GM12878 (cell line): ENCODE measurements at regions not wholly inside any gene's neighbourhood (a gene's known extent, or its start where the extent isn't known, plus 50 kb on each side); places are given as distances from the start of the nearest gene placed in this dataset.

Source experiments
- ATAC-seq: fragments of 200-7000 bp; cut with Tn5 transposase; 3 replicates; pipeline ENCODE4 v1.9.1; 2020; ENCODE audit warnings: mild to moderate bottlenecking, moderate library complexity
- BruUV-seq: library from RNA; stranded (reverse); fragments of 400-500 nt; replicated peaks from 2 replicates; lab custom pipeline; 2021; lab: Mats Ljungman, UMichigan
- CTCF ChIA-PET: fragments of 300-600 bp; sonication (Branson Sonifier 250); formaldehyde crosslinking; extraction: SDS; loops from one replicate; lab custom pipeline; 2021; ENCODE audit warnings: inconsistent platforms; lab: Yijun Ruan, JAX
- POLR2A ChIA-PET: fragments of 350-600 bp; formaldehyde crosslinking; extraction: SDS; loops from one replicate; lab custom pipeline; 2021; ENCODE audit warnings: inconsistent platforms; lab: Charles Lee
- RAD21 ChIA-PET: fragments of 300-600 bp; sonication (Branson Sonifier 250); formaldehyde crosslinking; loops from one replicate; lab custom pipeline; 2023; ENCODE audit warnings: antibody characterized with exemption; ENCODE audit not compliant: unreplicated experiment; lab: Charles Lee
- SMC1A ChIA-PET: fragments of 300-600 bp; sonication (Branson Sonifier 250); formaldehyde crosslinking; loops from one replicate; lab custom pipeline; 2023; ENCODE audit not compliant: unreplicated experiment, uncharacterized antibody; lab: Charles Lee
- DNase-seq: peaks from one replicate; pipeline ENCODE4 v3.0.0-alpha.2; 2011; ENCODE audit warnings: low read depth, low spot score
- FAIRE-seq: peaks from 3 replicates; lab custom pipeline; 2011; peaks lifted over from hg19 to GRCh38; lab: Jason Lieb, UNC
- H2AFZ ChIP-seq: 2 replicates; pipeline ENCODE4 v1.6.0; 2011; ENCODE audit warnings: low read depth, low read length, control low read depth; ENCODE audit not compliant: control insufficient read depth
- H3K27ac ChIP-seq: 2 replicates; pipeline ENCODE4 v1.5.1; 2011; ENCODE audit warnings: control low read depth; ENCODE audit not compliant: control insufficient read depth, insufficient read depth
- H3K27me3 ChIP-seq, 2 experiments: replicated peaks in 1 of 2; 2 replicates each; pipeline versions ENCODE4 v1.6.0 to v1.6.1; 2011; ENCODE audit warnings: low read length in 1 of 2; ENCODE audit not compliant: control insufficient read depth in 2 of 2, insufficient read depth in 2 of 2
- H3K36me3 ChIP-seq, 2 experiments: 2 replicates each; pipeline ENCODE4 v1.5.1; 2011; ENCODE audit warnings: low read length in 1 of 2; ENCODE audit not compliant: control insufficient read depth in 2 of 2, insufficient read depth in 2 of 2
- H3K4me1 ChIP-seq: 2 replicates; pipeline ENCODE4 v1.6.1; 2011; ENCODE audit warnings: mild to moderate bottlenecking, low read length, moderate library complexity, mixed read lengths; ENCODE audit not compliant: control insufficient read depth, insufficient read depth
- H3K4me2 ChIP-seq: 2 replicates; pipeline ENCODE4 v1.6.0; 2011; ENCODE audit warnings: control low read depth; ENCODE audit not compliant: control insufficient read depth, insufficient read depth
- H3K4me3 ChIP-seq: fragments of 200-600 bp; sonication (generic); 2 replicates; pipeline ENCODE4 v1.5.1; 2016
- H3K79me2 ChIP-seq: 2 replicates; pipeline ENCODE4 v1.6.0; 2011; ENCODE audit warnings: low read length; ENCODE audit not compliant: control insufficient read depth, insufficient read depth
- H3K9ac ChIP-seq: 2 replicates; pipeline ENCODE4 v1.8.0; 2011; ENCODE audit warnings: low read length, control low read depth, mixed read lengths; ENCODE audit not compliant: control insufficient read depth, insufficient read depth
- H3K9me3 ChIP-seq: replicated peaks from 3 replicates; pipeline ENCODE4 v1.5.1; 2011; ENCODE audit warnings: mild to moderate bottlenecking, low read length; ENCODE audit not compliant: control insufficient read depth, insufficient read depth
- H4K20me1 ChIP-seq: 2 replicates; pipeline ENCODE4 v1.6.0; 2011; ENCODE audit not compliant: control insufficient read depth, insufficient read depth
- BCL11A ChIP-seq: IDR thresholded peaks from 2 replicates; pipeline ENCODE4 v1.6.1; 2011; ENCODE audit warnings: low read depth, low read length
- BRCA1 ChIP-seq: IDR thresholded peaks from 2 replicates; pipeline ENCODE4 v1.6.1; 2011; ENCODE audit warnings: low read depth, low read length, improper control_type of control experiment
- CEBPB ChIP-seq, 2 experiments: fragments of 150-350 bp in 1 of 2; IDR thresholded peaks; 2 replicates each; pipeline ENCODE4 v1.6.1; 2012 to 2014; ENCODE audit warnings: low read depth in 2 of 2, low read length in 2 of 2, borderline replicate concordance in 1 of 2, inconsistent platforms in 1 of 2
- DPF2 ChIP-seq: fragments of 450-650 bp; IDR thresholded peaks from 2 replicates; pipeline ENCODE4 v1.6.1; 2017; ENCODE audit warnings: mild to moderate bottlenecking
- IKZF2 ChIP-seq, 2 experiments: fragments of 450-650 bp; IDR thresholded peaks; 2 replicates each; pipeline ENCODE4 v1.6.1; 2017; ENCODE audit warnings: mild to moderate bottlenecking in 2 of 2, moderate library complexity in 2 of 2
- JUND ChIP-seq: IDR thresholded peaks from 2 replicates; pipeline ENCODE4 v1.6.1; 2012; ENCODE audit warnings: low read depth, mild to moderate bottlenecking, low read length, improper control_type of control experiment, moderate library complexity
- KDM1A ChIP-seq: fragments of 200-600 bp; sonication (generic); IDR thresholded peaks from 2 replicates; pipeline ENCODE4 v1.6.1; 2016; ENCODE audit warnings: borderline replicate concordance
- NFYB ChIP-seq: IDR thresholded peaks from 2 replicates; pipeline ENCODE4 v1.6.1; 2011; ENCODE audit warnings: low read depth, mild to moderate bottlenecking, low read length, improper control_type of control experiment, moderate library complexity; ENCODE audit not compliant: insufficient read depth
- NR2F1 ChIP-seq: fragments of 450-650 bp; conservative IDR thresholded peaks from 2 replicates; pipeline ENCODE4 v1.6.1; 2017; ENCODE audit warnings: mild to moderate bottlenecking
- PAX8 ChIP-seq: fragments of 450-650 bp; IDR thresholded peaks from 2 replicates; pipeline ENCODE4 v1.6.1; 2017; ENCODE audit warnings: mild to moderate bottlenecking, moderate library complexity
- POLR2AphosphoS5 ChIP-seq: IDR thresholded peaks from 2 replicates; pipeline ENCODE4 v1.6.1; 2011; ENCODE audit warnings: mild to moderate bottlenecking, low read length, inconsistent platforms
- RUNX3 ChIP-seq: IDR thresholded peaks from 2 replicates; pipeline ENCODE4 v1.6.1; 2012; ENCODE audit warnings: low read length, inconsistent platforms
- ZNF207 ChIP-seq: fragments of 450-650 bp; IDR thresholded peaks from 2 replicates; pipeline ENCODE4 v1.6.1; 2014; ENCODE audit warnings: antibody characterized with exemption, mild to moderate bottlenecking, borderline replicate concordance
- ZNF217 ChIP-seq: fragments of 450-650 bp; IDR thresholded peaks from 2 replicates; pipeline ENCODE4 v1.6.1; 2017; ENCODE audit warnings: antibody characterized with exemption, mild to moderate bottlenecking
- ZNF24 ChIP-seq: fragments of 450-650 bp; IDR thresholded peaks from 2 replicates; pipeline ENCODE4 v1.6.1; 2017; ENCODE audit warnings: antibody characterized with exemption, mild to moderate bottlenecking
- WGBS: methylation state at CpG from one replicate; pipeline ENCODE4 v1.1.6; 2016; ENCODE audit warnings: low lambda C conversion rate; ENCODE audit not compliant: insufficient replicate concordance, insufficient coverage; ENCODE audit errors: missing lambda C conversion rate; 5-methylcytosine and 5-hydroxymethylcytosine counted together
- in situ Hi-C: fragments of 300-500 bp; cut with MboI; formaldehyde crosslinking; loops from 9 replicates; pipeline ENCODE4 v1.14.3; 2018; ENCODE audit warnings: mixed read lengths
- intact Hi-C: fragments of 100-400 bp; cut with micrococcal nuclease; formaldehyde crosslinking; loops from one replicate; pipeline ENCODE4 v1.14.2; 2022; ENCODE audit not compliant: unreplicated experiment
- TF ChIP-seq, protein P1 (sequence below): fragments of 450-650 bp; formaldehyde crosslinking; IDR thresholded peaks from 2 replicates; pipeline ENCODE4 v1.4.0; 2020; ENCODE audit warnings: mild to moderate bottlenecking, moderate library complexity
- TF ChIP-seq, protein P2 (sequence below): fragments of 450-650 bp; IDR thresholded peaks from 2 replicates; pipeline ENCODE4 v1.6.1; 2016; ENCODE audit warnings: mild to moderate bottlenecking, moderate library complexity, borderline replicate concordance

GRCh38 chr20:22495172-22495571, 89.2 kb downstream of the FOXA2 start:
- ATAC-seq (no peak), DNase-seq (no peak), FAIRE-seq (no peak)
- Histone ChIP-seq H3K27ac (no peak overlapping the region), H3K4me1 (no peaks in the 10 kb centered on the region), H3K79me2 (no peaks in the 10 kb centered on the region), H4K20me1 (no peaks in the 10 kb centered on the region), H3K4me3 (no peak overlapping the region), H2AFZ (no peak overlapping the region), H3K27me3 (no peaks in the 10 kb centered on the region), H3K36me3 (no peaks in the 10 kb centered on the region), H3K9me3 (no peaks in the 10 kb centered on the region), H3K9ac (no peak overlapping the region), H3K4me2 (no peak overlapping the region)
- no TSS peak for BruUV-seq
- ChIA-PET CTCF (no interaction called here), POLR2A (no interaction called here), SMC1A (no interaction called here), RAD21 (no interaction called here)
- no peak for TF ChIP-seq JUND
- TF ChIP-seq, protein P1, sequence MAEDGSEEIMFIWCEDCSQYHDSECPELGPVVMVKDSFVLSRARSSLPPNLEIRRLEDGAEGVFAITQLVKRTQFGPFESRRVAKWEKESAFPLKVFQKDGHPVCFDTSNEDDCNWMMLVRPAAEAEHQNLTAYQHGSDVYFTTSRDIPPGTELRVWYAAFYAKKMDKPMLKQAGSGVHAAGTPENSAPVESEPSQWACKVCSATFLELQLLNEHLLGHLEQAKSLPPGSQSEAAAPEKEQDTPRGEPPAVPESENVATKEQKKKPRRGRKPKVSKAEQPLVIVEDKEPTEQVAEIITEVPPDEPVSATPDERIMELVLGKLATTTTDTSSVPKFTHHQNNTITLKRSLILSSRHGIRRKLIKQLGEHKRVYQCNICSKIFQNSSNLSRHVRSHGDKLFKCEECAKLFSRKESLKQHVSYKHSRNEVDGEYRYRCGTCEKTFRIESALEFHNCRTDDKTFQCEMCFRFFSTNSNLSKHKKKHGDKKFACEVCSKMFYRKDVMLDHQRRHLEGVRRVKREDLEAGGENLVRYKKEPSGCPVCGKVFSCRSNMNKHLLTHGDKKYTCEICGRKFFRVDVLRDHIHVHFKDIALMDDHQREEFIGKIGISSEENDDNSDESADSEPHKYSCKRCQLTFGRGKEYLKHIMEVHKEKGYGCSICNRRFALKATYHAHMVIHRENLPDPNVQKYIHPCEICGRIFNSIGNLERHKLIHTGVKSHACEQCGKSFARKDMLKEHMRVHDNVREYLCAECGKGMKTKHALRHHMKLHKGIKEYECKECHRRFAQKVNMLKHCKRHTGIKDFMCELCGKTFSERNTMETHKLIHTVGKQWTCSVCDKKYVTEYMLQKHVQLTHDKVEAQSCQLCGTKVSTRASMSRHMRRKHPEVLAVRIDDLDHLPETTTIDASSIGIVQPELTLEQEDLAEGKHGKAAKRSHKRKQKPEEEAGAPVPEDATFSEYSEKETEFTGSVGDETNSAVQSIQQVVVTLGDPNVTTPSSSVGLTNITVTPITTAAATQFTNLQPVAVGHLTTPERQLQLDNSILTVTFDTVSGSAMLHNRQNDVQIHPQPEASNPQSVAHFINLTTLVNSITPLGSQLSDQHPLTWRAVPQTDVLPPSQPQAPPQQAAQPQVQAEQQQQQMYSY (CRISPR knock-in tag) = no peak
- no peak for TF ChIP-seq BRCA1
- no peak for TF ChIP-seq RUNX3
- TF ChIP-seq KDM1A = no peak
- TF ChIP-seq, protein P2, sequence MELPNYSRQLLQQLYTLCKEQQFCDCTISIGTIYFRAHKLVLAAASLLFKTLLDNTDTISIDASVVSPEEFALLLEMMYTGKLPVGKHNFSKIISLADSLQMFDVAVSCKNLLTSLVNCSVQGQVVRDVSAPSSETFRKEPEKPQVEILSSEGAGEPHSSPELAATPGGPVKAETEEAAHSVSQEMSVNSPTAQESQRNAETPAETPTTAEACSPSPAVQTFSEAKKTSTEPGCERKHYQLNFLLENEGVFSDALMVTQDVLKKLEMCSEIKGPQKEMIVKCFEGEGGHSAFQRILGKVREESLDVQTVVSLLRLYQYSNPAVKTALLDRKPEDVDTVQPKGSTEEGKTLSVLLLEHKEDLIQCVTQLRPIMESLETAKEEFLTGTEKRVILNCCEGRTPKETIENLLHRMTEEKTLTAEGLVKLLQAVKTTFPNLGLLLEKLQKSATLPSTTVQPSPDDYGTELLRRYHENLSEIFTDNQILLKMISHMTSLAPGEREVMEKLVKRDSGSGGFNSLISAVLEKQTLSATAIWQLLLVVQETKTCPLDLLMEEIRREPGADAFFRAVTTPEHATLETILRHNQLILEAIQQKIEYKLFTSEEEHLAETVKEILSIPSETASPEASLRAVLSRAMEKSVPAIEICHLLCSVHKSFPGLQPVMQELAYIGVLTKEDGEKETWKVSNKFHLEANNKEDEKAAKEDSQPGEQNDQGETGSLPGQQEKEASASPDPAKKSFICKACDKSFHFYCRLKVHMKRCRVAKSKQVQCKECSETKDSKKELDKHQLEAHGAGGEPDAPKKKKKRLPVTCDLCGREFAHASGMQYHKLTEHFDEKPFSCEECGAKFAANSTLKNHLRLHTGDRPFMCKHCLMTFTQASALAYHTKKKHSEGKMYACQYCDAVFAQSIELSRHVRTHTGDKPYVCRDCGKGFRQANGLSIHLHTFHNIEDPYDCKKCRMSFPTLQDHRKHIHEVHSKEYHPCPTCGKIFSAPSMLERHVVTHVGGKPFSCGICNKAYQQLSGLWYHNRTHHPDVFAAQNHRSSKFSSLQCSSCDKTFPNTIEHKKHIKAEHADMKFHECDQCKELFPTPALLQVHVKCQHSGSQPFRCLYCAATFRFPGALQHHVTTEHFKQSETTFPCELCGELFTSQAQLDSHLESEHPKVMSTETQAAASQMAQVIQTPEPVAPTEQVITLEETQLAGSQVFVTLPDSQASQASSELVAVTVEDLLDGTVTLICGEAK = no peak
- no peak for TF ChIP-seq IKZF2 (IDR thresholded peaks at IDR 0.05)
- no peak for TF ChIP-seq NR2F1
- TF ChIP-seq DPF2 = no peak
- TF ChIP-seq POLR2AphosphoS5 = no peak
- TF ChIP-seq NFYB = no peak
- TF ChIP-seq ZNF217 = no peak
- TF ChIP-seq BCL11A = no peak
- no peak for TF ChIP-seq ZNF207
- TF ChIP-seq PAX8 = no peak
- no peak for TF ChIP-seq ZNF24
- TF ChIP-seq CEBPB (IDR thresholded peaks at IDR 0.05; ENCODE audit: borderline replicate concordance in 1 of 2, low read depth in 2 of 2, low read length in 2 of 2) = no peak
- in situ Hi-C loops (no loop called here), intact Hi-C loops (no loop called here)
- WGBS = 20% methylated on average over 2 of the region's 2 CpGs
